ENCODE measurements at regions not wholly inside any gene's neighbourhood (a gene's known extent, or its start where the extent isn't known, plus 50 kb on each side); places are given as distances from the start of the nearest gene placed in this dataset.

- no peak for DNase-seq (ENCODE audit: low read depth)
Measured at GRCh38 chr11:32317643-32318042, 117.7 kb downstream of the WT1 start.

- no peak for DNase-seq (ENCODE audit: low read depth)
Measured at GRCh38 chr11:32318071-32319055, 117.0 kb downstream of the WT1 start.

GRCh38 chr11:32323814-32324130, 111.6 kb downstream of the WT1 start:
- DNase-seq (ENCODE audit: low read depth) = no peak

GRCh38 chr11:32325187-32325586, 110.2 kb downstream of the WT1 start:
- no peak for DNase-seq (ENCODE audit: low read depth)

- no peak for DNase-seq (ENCODE audit: low read depth)
Measured at GRCh38 chr11:32325725-32326124, 109.6 kb downstream of the WT1 start.

GRCh38 chr11:32326522-32326921, 108.8 kb downstream of the WT1 start:
- DNase-seq (ENCODE audit: low read depth) = peak; percentile 28

- DNase-seq (ENCODE audit: low read depth) = no peak
Measured at GRCh38 chr11:32328392-32328791, 106.9 kb downstream of the WT1 start.

- no peak for DNase-seq (ENCODE audit: low read depth)
Measured at GRCh38 chr11:32331098-32331497, 104.2 kb downstream of the WT1 start.

GRCh38 chr11:32331792-32332191, 103.5 kb downstream of the WT1 start:
- DNase-seq (ENCODE audit: low read depth) = no peak

- no peak for DNase-seq (ENCODE audit: low read depth)
Measured at GRCh38 chr11:32332990-32333319, 102.4 kb downstream of the WT1 start.

GRCh38 chr11:32333320-32333991, 101.9 kb downstream of the WT1 start:
- no peak for DNase-seq (ENCODE audit: low read depth)

- no peak for DNase-seq (ENCODE audit: low read depth)
Measured at GRCh38 chr11:32334822-32335221, 100.5 kb downstream of the WT1 start.
